ENCODE measurements at regions not wholly inside any gene's neighbourhood (a gene's known extent, or its start where the extent isn't known, plus 50 kb on each side); places are given as distances from the start of the nearest gene placed in this dataset.

GRCh38 chr10:111211706-111212105, 134.9 kb downstream of the ADRA2A start:
- TF ChIP-seq, protein P1, sequence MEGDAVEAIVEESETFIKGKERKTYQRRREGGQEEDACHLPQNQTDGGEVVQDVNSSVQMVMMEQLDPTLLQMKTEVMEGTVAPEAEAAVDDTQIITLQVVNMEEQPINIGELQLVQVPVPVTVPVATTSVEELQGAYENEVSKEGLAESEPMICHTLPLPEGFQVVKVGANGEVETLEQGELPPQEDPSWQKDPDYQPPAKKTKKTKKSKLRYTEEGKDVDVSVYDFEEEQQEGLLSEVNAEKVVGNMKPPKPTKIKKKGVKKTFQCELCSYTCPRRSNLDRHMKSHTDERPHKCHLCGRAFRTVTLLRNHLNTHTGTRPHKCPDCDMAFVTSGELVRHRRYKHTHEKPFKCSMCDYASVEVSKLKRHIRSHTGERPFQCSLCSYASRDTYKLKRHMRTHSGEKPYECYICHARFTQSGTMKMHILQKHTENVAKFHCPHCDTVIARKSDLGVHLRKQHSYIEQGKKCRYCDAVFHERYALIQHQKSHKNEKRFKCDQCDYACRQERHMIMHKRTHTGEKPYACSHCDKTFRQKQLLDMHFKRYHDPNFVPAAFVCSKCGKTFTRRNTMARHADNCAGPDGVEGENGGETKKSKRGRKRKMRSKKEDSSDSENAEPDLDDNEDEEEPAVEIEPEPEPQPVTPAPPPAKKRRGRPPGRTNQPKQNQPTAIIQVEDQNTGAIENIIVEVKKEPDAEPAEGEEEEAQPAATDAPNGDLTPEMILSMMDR (conservative IDR thresholded peaks at IDR 0.05; ENCODE audit: low read depth, low read length), result no peak
- Histone ChIP-seq H3K27ac (no peak overlapping the region), H3K9ac (no peak overlapping the region), H3K27me3 (ENCODE audit: insufficient read depth, low read depth) (no peaks in the 10 kb centered on the region), H3K4me3 (IDR thresholded peaks at IDR 0.05; ENCODE audit: insufficient read depth, low read depth, low read length) (no peak overlapping the region), H3K4me1 (ENCODE audit: low read depth, poor library complexity, severe bottlenecking) (no peaks in the 10 kb centered on the region), H3K79me2 (ENCODE audit: insufficient read depth, low read depth) (no peaks in the 10 kb centered on the region), H3K4me2 (no peak overlapping the region), H3K36me3 (ENCODE audit: insufficient read depth) (no peaks in the 10 kb centered on the region), H2AFZ (ENCODE audit: low read depth) (no peak overlapping the region), H4K20me1 (ENCODE audit: insufficient read depth) (no peaks in the 10 kb centered on the region)

DNA sequence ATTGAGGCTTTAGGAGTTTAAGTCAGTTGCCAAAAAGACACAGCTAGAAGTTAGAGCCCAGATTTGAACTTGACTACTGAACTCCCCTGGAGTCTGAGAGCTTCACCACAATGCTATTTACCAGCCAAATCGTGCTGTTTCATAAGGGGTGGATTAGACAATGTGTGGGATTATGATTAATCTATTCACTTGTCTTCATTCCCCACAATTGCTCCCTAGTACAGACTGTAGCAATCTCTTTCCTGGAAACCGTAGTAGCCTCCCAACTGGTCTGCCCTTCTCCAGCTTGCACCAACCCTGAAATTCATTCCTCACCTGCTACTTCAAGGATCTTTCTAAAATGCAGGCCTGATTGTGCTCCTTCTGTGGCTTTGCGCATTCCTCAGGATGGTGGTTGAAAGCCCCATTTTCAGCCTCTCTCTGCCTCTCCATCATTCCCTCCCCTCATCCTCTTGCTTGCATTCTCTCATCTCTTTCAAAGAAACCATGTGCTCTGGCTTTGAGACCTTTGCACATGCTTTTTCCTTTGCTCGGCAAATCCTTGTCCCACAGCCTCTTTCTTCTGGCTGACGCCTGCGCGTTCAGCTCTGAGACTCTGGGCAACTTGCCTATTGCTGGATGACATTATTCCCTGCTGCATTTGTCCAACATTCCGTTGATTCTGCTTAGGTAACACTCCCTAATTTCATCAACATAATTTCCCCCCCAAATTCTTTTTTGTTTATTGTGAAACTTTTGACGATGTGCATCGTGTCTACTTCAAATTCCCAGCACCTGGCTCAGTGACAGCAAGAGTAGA, 145.1 kb downstream of the ADRA2A start:
- Histone ChIP-seq H3K4me3 (IDR thresholded peaks at IDR 0.05; ENCODE audit: insufficient read depth, low read depth, low read length) (no peak overlapping the region), H3K79me2 (ENCODE audit: insufficient read depth, low read depth) (no peaks in the 10 kb centered on the region), H2AFZ (ENCODE audit: low read depth) (no peak overlapping the region), H3K27ac (no peak overlapping the region), H3K27me3 (ENCODE audit: insufficient read depth, low read depth) (no peaks in the 10 kb centered on the region), H3K9ac (no peak overlapping the region), H3K4me2 (no peak overlapping the region), H4K20me1 (ENCODE audit: insufficient read depth) (no peaks in the 10 kb centered on the region), H3K4me1 (ENCODE audit: low read depth, poor library complexity, severe bottlenecking) (no peaks in the 10 kb centered on the region), H3K36me3 (ENCODE audit: insufficient read depth) (no peaks in the 10 kb centered on the region)
- TF ChIP-seq, protein P1 (conservative IDR thresholded peaks at IDR 0.05; ENCODE audit: low read depth, low read length), result no peak

- Histone ChIP-seq H3K36me3 (ENCODE audit: insufficient read depth) (no peaks in the 10 kb centered on the region), H3K79me2 (ENCODE audit: insufficient read depth, low read depth) (no peaks in the 10 kb centered on the region), H3K27ac (no peak overlapping the region), H2AFZ (ENCODE audit: low read depth) (no peak overlapping the region), H3K4me3 (IDR thresholded peaks at IDR 0.05; ENCODE audit: insufficient read depth, low read depth, low read length) (no peak overlapping the region), H3K4me2 (no peak overlapping the region), H3K27me3 (ENCODE audit: insufficient read depth, low read depth) (no peaks in the 10 kb centered on the region), H3K4me1 (ENCODE audit: low read depth, poor library complexity, severe bottlenecking) (no peaks in the 10 kb centered on the region), H3K9ac (no peak overlapping the region), H4K20me1 (ENCODE audit: insufficient read depth) (no peaks in the 10 kb centered on the region)
- TF ChIP-seq, protein P1 (conservative IDR thresholded peaks at IDR 0.05; ENCODE audit: low read depth, low read length), result no peak
Measured at GRCh38 chr10:111222961-111223360, 146.1 kb downstream of the ADRA2A start.

GRCh38 chr10:111231779-111232178, 154.9 kb downstream of the ADRA2A start:
- Histone ChIP-seq H2AFZ (ENCODE audit: low read depth) (no peak overlapping the region), H3K4me2 (no peak overlapping the region), H4K20me1 (ENCODE audit: insufficient read depth) (no peaks in the 10 kb centered on the region), H3K4me1 (ENCODE audit: low read depth, poor library complexity, severe bottlenecking) (no peaks in the 10 kb centered on the region), H3K36me3 (ENCODE audit: insufficient read depth) (no peaks in the 10 kb centered on the region), H3K4me3 (IDR thresholded peaks at IDR 0.05; ENCODE audit: insufficient read depth, low read depth, low read length) (no peak overlapping the region), H3K27ac (no peak overlapping the region), H3K79me2 (ENCODE audit: insufficient read depth, low read depth) (no peaks in the 10 kb centered on the region), H3K27me3 (ENCODE audit: insufficient read depth, low read depth) (no peaks in the 10 kb centered on the region), H3K9ac (no peak overlapping the region)
- TF ChIP-seq, protein P1 (conservative IDR thresholded peaks at IDR 0.05; ENCODE audit: low read depth, low read length), result no peak

Measured in KMS-11 (cell line).